Uterus (tissue), 3 donors: ENCODE measurements at regions not wholly inside any gene's neighbourhood (a gene's known extent, or its start where the extent isn't known, plus 50 kb on each side); places are given as distances from the start of the nearest gene placed in this dataset.

Experiments
- DNase-seq, 2 donors: peaks; one replicate each; pipeline ENCODE4 v3.0.0-alpha.2; 2019 to 2020
- H3K27ac ChIP-seq, 2 donors: fragments of 200-600 bp; sonication (generic); 1 replicate in 1 of 2; 2 replicates in 1 of 2; pipeline ENCODE4 v1.5.1; 2016 to 2018
- H3K27me3 ChIP-seq, 2 donors: fragments of 200-600 bp; sonication (generic); one replicate each; pipeline ENCODE4 v1.5.1; 2018 to 2019; ENCODE audit warnings: control low read depth in 1 of 2
- H3K36me3 ChIP-seq, 2 donors: fragments of 200-600 bp; sonication (generic); one replicate each; pipeline ENCODE4 v1.5.1; 2019; ENCODE audit warnings: control low read depth in 1 of 2
- H3K4me1 ChIP-seq, 2 donors: fragments of 200-600 bp; sonication (generic); one replicate each; pipeline ENCODE4 v1.5.1; 2018 to 2019; ENCODE audit warnings: control low read depth in 1 of 2
- H3K4me3 ChIP-seq, 2 donors: fragments of 200-600 bp; sonication (generic); 1 replicate in 1 of 2; 2 replicates in 1 of 2; pipeline ENCODE4 v1.5.1; 2018 to 2019; ENCODE audit warnings: mild to moderate bottlenecking in 1 of 2
- H3K9me3 ChIP-seq, 2 donors: fragments of 200-600 bp; sonication (generic); one replicate each; pipeline ENCODE4 v1.5.1; 2019; ENCODE audit warnings: control low read depth in 1 of 2
- CTCF ChIP-seq, 4 experiments: fragments of 200-600 bp in 2 of 4; fragments of 450-650 bp in 2 of 4; sonication (generic) in 2 of 4; IDR thresholded peaks; one replicate each; pipeline ENCODE4 v1.5.1; 2016 to 2019; ENCODE audit warnings: antibody characterized with exemption in 4 of 4, mild to moderate bottlenecking in 2 of 4, moderate library complexity in 1 of 4
- POLR2A ChIP-seq, 2 donors: fragments of 450-650 bp; IDR thresholded peaks; one replicate each; pipeline ENCODE4 v1.6.1; 2016; ENCODE audit warnings: antibody characterized with exemption in 2 of 2, mild to moderate bottlenecking in 1 of 2, moderate library complexity in 1 of 2
- intact Hi-C: fragments of 100-400 bp; cut with DNase I; formaldehyde crosslinking; loops from one replicate; pipeline ENCODE4 v1.15.1; 2023; ENCODE audit warnings: low total_unique reads
- donor health status: DM: yes; HTN: yes; CAD: no.

- no peak for DNase-seq
- Histone ChIP-seq H3K36me3 (no peaks in the 10 kb centered on the region), H3K27ac (no peak overlapping the region), H3K9me3 (no peaks in the 10 kb centered on the region), H3K27me3 (peaks cover 0 to 5% of the 10 kb centered on the region in 2 donors), H3K4me3 (no peak overlapping the region), H3K4me1 (no peaks in the 10 kb centered on the region)
- no peak for TF ChIP-seq CTCF (IDR thresholded peaks at IDR 0.05)
- no peak for TF ChIP-seq POLR2A (IDR thresholded peaks at IDR 0.05)
- intact Hi-C loops: no loop called here
These were observed 485.3 kb downstream of the UQCRFS1 start for GRCh38 chr19:28727480-28728159.

- intact Hi-C loops: no loop called here
- TF ChIP-seq CTCF (IDR thresholded peaks at IDR 0.05) (no peak), POLR2A (IDR thresholded peaks at IDR 0.05) (no peak)
- Histone ChIP-seq H3K4me1 (no peaks in the 10 kb centered on the region), H3K4me3 (no peak overlapping the region), H3K9me3 (no peaks in the 10 kb centered on the region), H3K36me3 (no peaks in the 10 kb centered on the region), H3K27me3 (peaks cover 0 to 5% of the 10 kb centered on the region in 2 donors), H3K27ac (no peak overlapping the region)
- no peak for DNase-seq
These were observed 486.1 kb downstream of the UQCRFS1 start for GRCh38 chr19:28726533-28727479.

- no peaks in the 10 kb centered on the region for H3K27me3 ChIP-seq
- intact Hi-C loops: no loop called here
- no peaks in the 10 kb centered on the region for H3K9me3 ChIP-seq
- H3K36me3 ChIP-seq: no peaks in the 10 kb centered on the region
- no peak overlapping the region for H3K27ac ChIP-seq
- no peaks in the 10 kb centered on the region for H3K4me1 ChIP-seq
- no peak for TF ChIP-seq POLR2A (IDR thresholded peaks at IDR 0.05)
- TF ChIP-seq CTCF (IDR thresholded peaks at IDR 0.05): no peak
- DNase-seq: no peak
- no peak overlapping the region for H3K4me3 ChIP-seq
These were observed 494.0 kb downstream of the UQCRFS1 start for GRCh38 chr19:28718909-28719308.

- Histone ChIP-seq H3K27ac (no peak overlapping the region), H3K36me3 (no peaks in the 10 kb centered on the region), H3K27me3 (no peaks in the 10 kb centered on the region), H3K4me3 (no peak overlapping the region), H3K9me3 (no peaks in the 10 kb centered on the region), H3K4me1 (no peaks in the 10 kb centered on the region)
- intact Hi-C loops: no loop called here
- TF ChIP-seq POLR2A (IDR thresholded peaks at IDR 0.05): no peak
- no peak for TF ChIP-seq CTCF (IDR thresholded peaks at IDR 0.05)
- no peak for DNase-seq
These were observed 497.8 kb downstream of the UQCRFS1 start for GRCh38 chr19:28715157-28715556.

- Histone ChIP-seq H3K27ac (no peak overlapping the region), H3K4me3 (no peak overlapping the region), H3K9me3 (no peaks in the 10 kb centered on the region), H3K36me3 (no peaks in the 10 kb centered on the region), H3K4me1 (no peaks in the 10 kb centered on the region), H3K27me3 (no peaks in the 10 kb centered on the region)
- DNase-seq: no peak
- TF ChIP-seq CTCF (IDR thresholded peaks at IDR 0.05): no peak
- intact Hi-C loops: no loop called here
These were observed 501.5 kb downstream of the UQCRFS1 start for GRCh38 chr19:28711411-28711810.
